Ovary (tissue), 3 donors: ENCODE measurements at regions not wholly inside any gene's neighbourhood (a gene's known extent, or its start where the extent isn't known, plus 50 kb on each side); places are given as distances from the start of the nearest gene placed in this dataset.

Source experiments
- POLR2A ChIP-seq: fragments of 450-650 bp; IDR thresholded peaks from one replicate; pipeline ENCODE4 v1.6.1; 2017; ENCODE audit warnings: antibody characterized with exemption, mild to moderate bottlenecking, moderate library complexity
- TF ChIP-seq, protein P1 (sequence below), 3 donors: fragments of 450-650 bp in 2 of 3; fragments of 200-600 bp in 1 of 3; IDR thresholded peaks; one replicate each; pipeline versions ENCODE4 v1.5.1 to v1.8.0; 2016 to 2022; ENCODE audit warnings: antibody characterized with exemption in 3 of 3, mild to moderate bottlenecking in 1 of 3
- donor health status: DM: no; HTN: no; CAD: no.

DNA sequence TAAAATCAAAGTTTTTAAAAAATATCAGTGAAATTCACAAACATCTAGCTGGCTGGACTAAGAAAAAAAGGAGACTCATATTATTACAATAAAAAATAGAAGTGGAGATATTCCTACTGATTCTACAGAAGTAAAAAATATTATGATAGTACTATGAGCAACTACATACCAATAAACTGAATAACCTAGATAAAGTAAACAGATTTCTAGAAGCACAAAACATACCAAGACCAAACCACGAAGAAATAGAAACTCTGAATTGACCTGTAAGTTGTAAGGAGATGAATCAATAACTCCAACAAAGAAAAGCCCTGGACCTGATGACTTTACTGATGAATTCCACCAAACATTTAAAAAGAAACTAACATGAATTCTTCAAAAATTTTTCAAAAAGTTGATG, 867.3 kb downstream of the PCDH18 start:
- TF ChIP-seq, protein P1, sequence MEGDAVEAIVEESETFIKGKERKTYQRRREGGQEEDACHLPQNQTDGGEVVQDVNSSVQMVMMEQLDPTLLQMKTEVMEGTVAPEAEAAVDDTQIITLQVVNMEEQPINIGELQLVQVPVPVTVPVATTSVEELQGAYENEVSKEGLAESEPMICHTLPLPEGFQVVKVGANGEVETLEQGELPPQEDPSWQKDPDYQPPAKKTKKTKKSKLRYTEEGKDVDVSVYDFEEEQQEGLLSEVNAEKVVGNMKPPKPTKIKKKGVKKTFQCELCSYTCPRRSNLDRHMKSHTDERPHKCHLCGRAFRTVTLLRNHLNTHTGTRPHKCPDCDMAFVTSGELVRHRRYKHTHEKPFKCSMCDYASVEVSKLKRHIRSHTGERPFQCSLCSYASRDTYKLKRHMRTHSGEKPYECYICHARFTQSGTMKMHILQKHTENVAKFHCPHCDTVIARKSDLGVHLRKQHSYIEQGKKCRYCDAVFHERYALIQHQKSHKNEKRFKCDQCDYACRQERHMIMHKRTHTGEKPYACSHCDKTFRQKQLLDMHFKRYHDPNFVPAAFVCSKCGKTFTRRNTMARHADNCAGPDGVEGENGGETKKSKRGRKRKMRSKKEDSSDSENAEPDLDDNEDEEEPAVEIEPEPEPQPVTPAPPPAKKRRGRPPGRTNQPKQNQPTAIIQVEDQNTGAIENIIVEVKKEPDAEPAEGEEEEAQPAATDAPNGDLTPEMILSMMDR (IDR thresholded peaks at IDR 0.05): no peak
- no peak for TF ChIP-seq POLR2A
